Stomach (tissue), 8 donors: ENCODE measurements at regions not wholly inside any gene's neighbourhood (a gene's known extent, or its start where the extent isn't known, plus 50 kb on each side); places are given as distances from the start of the nearest gene placed in this dataset.
"Not testable (repeated sequence)": the region's sequence is repeated elsewhere in the genome, so short reads cannot be mapped to it uniquely, and the experiment has no call there.

Experiments used
- DNase-seq, 2 donors: peaks; one replicate each; pipeline versions ENCODE4 v3.0.0 to v3.0.0-alpha.2; 2013 to 2019
- H3K27ac ChIP-seq, 5 donors: fragments of 200-600 bp in 4 of 5; sonication (generic) in 4 of 5; one replicate each; pipeline ENCODE4 v1.5.1; 2013 to 2019; ENCODE audit warnings: mild to moderate bottlenecking in 1 of 5, moderate library complexity in 1 of 5
- H3K27me3 ChIP-seq, 3 donors: fragments of 200-600 bp; sonication (generic); one replicate each; pipeline ENCODE4 v1.5.1; 2017 to 2019; ENCODE audit warnings: mixed run types in 1 of 3
- H3K36me3 ChIP-seq, 4 donors: fragments of 200-600 bp; sonication (generic); 1 replicate in 3 of 4; 2 replicates in 1 of 4; pipeline ENCODE4 v1.5.1; 2016 to 2019
- H3K4me1 ChIP-seq, 4 donors: fragments of 200-600 bp; sonication (generic); one replicate each; pipeline ENCODE4 v1.5.1; 2016 to 2019
- H3K4me3 ChIP-seq, 4 donors: fragments of 200-600 bp; sonication (generic) in 3 of 4; one replicate each; pipeline ENCODE4 v1.5.1; 2016 to 2019; ENCODE audit warnings: mild to moderate bottlenecking in 1 of 4
- H3K9me3 ChIP-seq, 4 donors: fragments of 200-600 bp; sonication (generic); one replicate each; pipeline ENCODE4 v1.5.1; 2016 to 2019
- EP300 ChIP-seq: sonication (generic); formaldehyde crosslinking; IDR thresholded peaks from one replicate; pipeline ENCODE4 v1.6.1; 2017; ENCODE audit warnings: antibody characterized with exemption
- POLR2A ChIP-seq, 4 donors: fragments of 450-650 bp; IDR thresholded peaks; one replicate each; pipeline ENCODE4 v1.6.1; 2016; ENCODE audit warnings: antibody characterized with exemption in 4 of 4, control low read depth in 2 of 4, mild to moderate bottlenecking in 1 of 4, moderate library complexity in 1 of 4
- POLR2AphosphoS5 ChIP-seq, 3 donors: sonication (generic); formaldehyde crosslinking; IDR thresholded peaks; one replicate each; pipeline ENCODE4 v1.6.1; 2016; ENCODE audit warnings: antibody characterized with exemption in 3 of 3
- WGBS, 5 donors: extraction: QIAGEN DNeasy Blood & Tissue Kit in 3 of 5; methylation state at CpG; one replicate each; pipeline versions ENCODE4 v1.1.5 to v1.1.7; 2013 to 2018; 5-methylcytosine and 5-hydroxymethylcytosine counted together
- intact Hi-C: fragments of 100-400 bp; cut with DNase I; formaldehyde crosslinking; loops from one replicate; pipeline ENCODE4 v1.15.1; 2023; ENCODE audit warnings: low total_unique reads
- TF ChIP-seq, protein P1 (sequence below), 7 experiments: fragments of 450-650 bp in 4 of 7; fragments of 200-600 bp in 3 of 7; sonication (generic) in 3 of 7; IDR thresholded peaks; one replicate each; pipeline ENCODE4 v1.5.1; 2016 to 2019; ENCODE audit warnings: antibody characterized with exemption in 7 of 7, control low read depth in 2 of 7, mild to moderate bottlenecking in 1 of 7
- donor health status: healthy with polysubstance abuse.
- donor health status: Bipolar disorder and iron deficiency.
- donor health status: healthy.

- intact Hi-C loops, result no loop called here
- peaks cover 0 to 20% (median 14%) of the 10 kb centered on the region in 4 donors for H3K9me3 ChIP-seq
- no peak overlapping the region for H3K4me3 ChIP-seq
- H3K27me3 ChIP-seq, result peaks cover 0 to 13% (median 0%) of the 10 kb centered on the region in 3 donors
- no peaks in the 10 kb centered on the region for H3K36me3 ChIP-seq
- TF ChIP-seq EP300, result no peak
- TF ChIP-seq, protein P1, sequence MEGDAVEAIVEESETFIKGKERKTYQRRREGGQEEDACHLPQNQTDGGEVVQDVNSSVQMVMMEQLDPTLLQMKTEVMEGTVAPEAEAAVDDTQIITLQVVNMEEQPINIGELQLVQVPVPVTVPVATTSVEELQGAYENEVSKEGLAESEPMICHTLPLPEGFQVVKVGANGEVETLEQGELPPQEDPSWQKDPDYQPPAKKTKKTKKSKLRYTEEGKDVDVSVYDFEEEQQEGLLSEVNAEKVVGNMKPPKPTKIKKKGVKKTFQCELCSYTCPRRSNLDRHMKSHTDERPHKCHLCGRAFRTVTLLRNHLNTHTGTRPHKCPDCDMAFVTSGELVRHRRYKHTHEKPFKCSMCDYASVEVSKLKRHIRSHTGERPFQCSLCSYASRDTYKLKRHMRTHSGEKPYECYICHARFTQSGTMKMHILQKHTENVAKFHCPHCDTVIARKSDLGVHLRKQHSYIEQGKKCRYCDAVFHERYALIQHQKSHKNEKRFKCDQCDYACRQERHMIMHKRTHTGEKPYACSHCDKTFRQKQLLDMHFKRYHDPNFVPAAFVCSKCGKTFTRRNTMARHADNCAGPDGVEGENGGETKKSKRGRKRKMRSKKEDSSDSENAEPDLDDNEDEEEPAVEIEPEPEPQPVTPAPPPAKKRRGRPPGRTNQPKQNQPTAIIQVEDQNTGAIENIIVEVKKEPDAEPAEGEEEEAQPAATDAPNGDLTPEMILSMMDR (IDR thresholded peaks at IDR 0.05), result no peak
- no peak for TF ChIP-seq POLR2A (IDR thresholded peaks at IDR 0.05)
- DNase-seq, result no peak
- no peak overlapping the region for H3K27ac ChIP-seq
- no peaks in the 10 kb centered on the region for H3K4me1 ChIP-seq
- 28 to 69% (median 33%) methylated on average over 1 of the region's 1 CpG for WGBS, 5 donors
Observed at GRCh38 chr1:30460661-30461060, 262.7 kb downstream of the MATN1 start.

- H3K27ac ChIP-seq, H3K4me1 ChIP-seq, H3K36me3 ChIP-seq, intact Hi-C loops, H3K4me3 ChIP-seq: not testable (repeated sequence)
- Histone ChIP-seq H3K9me3 (peaks cover 0 to 20% (median 14%) of the 10 kb centered on the region in 4 donors), H3K27me3 (peaks cover 0 to 10% (median 0%) of the 10 kb centered on the region in 3 donors)
- WGBS, 5 donors, result 75 to 86% (median 80%) methylated on average over 13 of the region's 13 CpGs
- peak in 1 of 2 donors; percentile 47 for DNase-seq
Observed at GRCh38 chr1:30458730-30459485, 264.5 kb downstream of the MATN1 start.

GRCh38 chr1:30452925-30453324 lies 270.5 kb downstream of the MATN1 start:
- Histone ChIP-seq H3K4me1 (no peaks in the 10 kb centered on the region), H3K4me3 (no peak overlapping the region), H3K27ac (no peak overlapping the region), H3K9me3 (no peaks in the 10 kb centered on the region), H3K36me3 (no peaks in the 10 kb centered on the region), H3K27me3 (peaks cover 0 to 6% (median 0%) of the 10 kb centered on the region in 3 donors)
- WGBS, 5 donors, result 93 to 100% (median 94%) methylated on average over 2 of the region's 2 CpGs
- DNase-seq, result no peak
- TF ChIP-seq POLR2AphosphoS5 (IDR thresholded peaks at IDR 0.05) (no peak), POLR2A (IDR thresholded peaks at IDR 0.05) (no peak), EP300 (no peak)
- TF ChIP-seq, protein P1 (IDR thresholded peaks at IDR 0.05), result no peak
- intact Hi-C loops, result no loop called here

DNA sequence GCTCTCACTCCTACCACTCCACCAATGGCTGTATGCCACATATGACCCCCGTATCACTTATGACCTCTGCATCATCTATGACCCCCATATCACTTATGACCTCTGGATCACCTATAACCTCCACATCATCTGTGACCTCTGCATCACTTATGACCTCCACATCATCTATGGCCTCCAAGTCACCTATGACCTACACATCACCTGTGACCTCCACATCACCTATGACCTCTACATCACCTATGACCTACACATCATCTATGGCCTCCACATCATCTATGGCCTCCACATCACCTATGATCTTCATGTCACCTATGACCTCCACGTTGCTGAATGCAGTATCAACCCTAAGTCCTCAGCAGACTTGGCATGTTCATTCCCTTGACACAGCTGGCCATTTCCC lies 271.2 kb downstream of the MATN1 start:
- intact Hi-C loops, result no loop called here
- no peaks in the 10 kb centered on the region for H3K4me1 ChIP-seq
- peaks cover 0 to 11% (median 0%) of the 10 kb centered on the region in 3 donors for H3K27me3 ChIP-seq
- no peaks in the 10 kb centered on the region for H3K9me3 ChIP-seq
- H3K36me3 ChIP-seq, result no peaks in the 10 kb centered on the region
- 39 to 77% (median 75%) methylated on average over 2 of the region's 2 CpGs for WGBS, 5 donors
- H3K27ac ChIP-seq, result no peak overlapping the region
- H3K4me3 ChIP-seq, result no peak overlapping the region
- TF ChIP-seq, protein P1 (IDR thresholded peaks at IDR 0.05), result no peak
- DNase-seq, result no peak

DNA sequence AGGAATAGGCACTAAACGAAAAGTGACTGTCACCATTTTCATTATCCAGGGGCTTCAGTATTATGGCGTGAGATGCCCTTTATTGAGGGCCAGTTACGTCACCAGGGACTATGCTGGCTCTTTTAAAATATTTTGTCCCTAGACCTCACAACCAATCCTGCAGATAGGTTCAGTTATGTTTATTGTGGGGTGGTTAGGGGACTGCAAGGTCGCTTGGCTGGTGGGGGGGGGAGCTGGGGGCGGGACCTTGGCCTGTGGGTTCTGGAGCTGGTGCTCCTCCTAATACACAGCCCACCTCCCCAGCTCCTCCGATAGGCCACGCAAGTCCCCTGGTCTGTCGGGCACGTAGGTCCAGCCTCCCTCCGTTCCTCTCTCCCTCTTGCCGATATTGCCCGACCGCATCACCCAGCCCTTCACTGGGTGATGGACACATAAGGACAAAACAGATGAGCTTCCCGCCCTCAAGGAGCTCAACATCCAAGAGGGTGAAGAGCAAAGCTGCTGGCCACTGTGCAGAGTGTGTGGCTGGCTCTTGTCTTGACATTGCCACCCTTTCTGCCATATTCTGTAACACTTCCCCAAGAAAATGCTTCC lies 271.8 kb downstream of the MATN1 start:
- intact Hi-C loops, result no loop called here
- TF ChIP-seq POLR2A (IDR thresholded peaks at IDR 0.05) (no peak), POLR2AphosphoS5 (IDR thresholded peaks at IDR 0.05) (no peak), EP300 (no peak)
- TF ChIP-seq, protein P1 (IDR thresholded peaks at IDR 0.05), result no peak
- Histone ChIP-seq H3K4me1 (no peaks in the 10 kb centered on the region), H3K4me3 (no peak overlapping the region), H3K27ac (no peak overlapping the region), H3K27me3 (peaks cover 0 to 15% (median 0%) of the 10 kb centered on the region in 3 donors), H3K9me3 (no peaks in the 10 kb centered on the region), H3K36me3 (no peaks in the 10 kb centered on the region)
- 84 to 92% (median 91%) methylated on average over 14 of the region's 14 CpGs for WGBS, 5 donors
- no peak for DNase-seq
